GM23338 (cell line): ENCODE measurements at regions not wholly inside any gene's neighbourhood (a gene's known extent, or its start where the extent isn't known, plus 50 kb on each side); places are given as distances from the start of the nearest gene placed in this dataset. TPM values are rescaled to one million over a fixed set of nuclear protein-coding genes. Genes with fewer than 3 reads are reported as not detected.

Experiments
- small RNA-seq: library from RNA; depleted of rRNA; stranded (forward); fragments of <200 nt; gene quantifications from one replicate; pipeline ENCODE3, GENCODE V24; 2014; ENCODE audit warnings: low replicate concordance

Small RNAs in the stretch of these regions (small RNA-seq; reads per million reads assigned to genes)
- gene AL161616.1 = not detected
